Raji (cell line): ENCODE measurements at regions not wholly inside any gene's neighbourhood (a gene's known extent, or its start where the extent isn't known, plus 50 kb on each side); places are given as distances from the start of the nearest gene placed in this dataset.

Source experiments
- POLR2A ChIP-seq: IDR thresholded peaks from 2 replicates; pipeline ENCODE4 v1.6.1; 2011; ENCODE audit warnings: low read depth, low read length, control low read depth; ENCODE audit not compliant: insufficient read depth

DNA sequence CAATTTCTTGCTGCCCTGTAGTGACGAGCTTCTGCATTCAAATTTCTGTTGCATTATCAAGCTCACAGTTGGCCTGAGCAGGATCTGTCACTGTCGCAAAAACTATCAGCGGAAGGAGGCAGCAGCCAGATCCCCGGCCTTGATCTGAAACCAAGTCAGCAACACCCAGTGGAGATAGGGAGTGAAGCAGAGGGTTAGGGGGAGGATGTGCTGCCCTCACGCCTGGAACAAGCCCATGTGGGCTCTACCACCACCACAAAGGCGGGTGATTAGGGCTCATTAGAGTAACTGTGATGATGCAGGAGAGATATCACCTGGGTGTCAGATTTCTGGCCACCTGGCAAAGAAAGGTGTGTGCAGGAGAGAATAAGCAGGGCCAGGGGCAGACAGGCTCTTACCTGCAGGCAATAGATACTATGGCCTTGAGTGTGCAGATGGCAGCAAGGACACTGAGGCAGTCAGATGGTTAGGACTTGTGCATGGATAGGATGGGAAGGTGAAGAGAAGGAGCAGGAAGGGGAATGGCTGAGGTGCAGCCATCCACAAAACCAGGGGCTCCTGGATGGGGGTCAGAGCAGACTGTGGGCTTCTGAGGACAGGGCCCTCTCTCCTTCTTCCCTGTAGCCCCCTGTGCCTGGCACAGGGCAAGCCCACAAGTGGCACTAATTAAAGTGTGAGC is 417.3 kb downstream of the RPS24 start:
- no peak for TF ChIP-seq POLR2A

DNA sequence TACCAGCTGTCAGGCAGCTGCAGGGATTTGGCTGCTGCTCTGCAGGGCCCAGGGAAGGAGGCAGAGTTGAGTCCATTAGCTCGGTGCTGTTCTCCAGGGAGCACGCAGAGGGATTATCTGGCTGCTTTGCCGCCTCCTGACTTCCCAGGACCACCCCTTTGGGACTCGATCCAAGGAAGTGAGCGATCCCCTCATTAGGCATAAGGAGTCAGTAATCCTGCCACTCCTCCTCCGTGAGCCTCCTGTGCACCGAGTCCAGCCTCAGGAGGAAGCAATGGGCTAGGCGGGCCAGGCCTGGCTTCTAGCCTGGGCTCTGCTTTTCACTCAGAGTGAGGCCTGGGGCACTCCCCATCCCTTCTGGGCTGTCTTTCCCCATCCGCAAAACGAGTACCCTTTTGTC is 417.9 kb downstream of the RPS24 start:
- no peak for TF ChIP-seq POLR2A

DNA sequence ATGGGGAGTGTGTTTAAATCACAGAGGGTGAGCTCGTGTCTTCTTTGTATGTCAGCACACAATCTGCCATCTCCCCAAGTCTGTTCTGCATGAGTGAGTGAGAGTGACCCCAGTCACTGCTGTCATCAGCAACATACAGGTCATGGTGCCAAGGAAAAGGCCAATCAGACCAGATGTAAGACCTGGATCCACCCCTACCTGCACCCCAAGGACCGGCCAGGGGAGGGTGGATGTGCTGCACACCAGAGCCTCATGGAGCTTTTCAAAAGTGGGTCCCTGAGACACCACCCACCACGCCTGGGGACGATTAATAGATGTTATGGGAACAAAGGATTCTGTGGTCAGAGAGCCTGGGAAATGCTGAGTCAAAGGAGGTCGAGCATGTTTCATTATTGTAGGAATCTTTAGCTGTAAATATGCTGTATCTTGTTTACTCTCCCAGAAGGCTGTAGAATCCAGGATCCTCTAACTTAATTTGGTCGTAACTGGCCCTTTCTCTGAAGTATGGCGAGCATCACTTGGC is 420.5 kb downstream of the RPS24 start:
- no peak for TF ChIP-seq POLR2A

DNA sequence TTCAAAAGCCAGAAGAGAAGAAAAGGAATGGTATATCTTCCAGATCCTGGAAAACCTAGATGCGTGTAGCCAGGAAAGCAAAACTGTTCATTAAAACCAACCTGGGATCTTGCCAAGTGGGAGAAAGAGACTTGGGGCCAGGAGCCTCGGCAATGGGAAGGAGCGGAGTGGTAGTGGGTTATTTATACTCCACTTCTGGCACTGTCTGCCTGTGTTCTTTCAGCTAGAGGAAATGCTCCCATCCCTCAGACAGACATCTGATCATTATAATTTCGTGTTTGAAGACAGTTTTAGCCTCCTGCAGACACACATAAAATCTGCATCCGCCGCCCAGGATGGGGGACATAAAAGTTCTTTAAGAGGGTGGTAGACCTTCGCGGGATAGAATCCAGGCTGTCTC is 421.6 kb downstream of the RPS24 start:
- no peak for TF ChIP-seq POLR2A

DNA sequence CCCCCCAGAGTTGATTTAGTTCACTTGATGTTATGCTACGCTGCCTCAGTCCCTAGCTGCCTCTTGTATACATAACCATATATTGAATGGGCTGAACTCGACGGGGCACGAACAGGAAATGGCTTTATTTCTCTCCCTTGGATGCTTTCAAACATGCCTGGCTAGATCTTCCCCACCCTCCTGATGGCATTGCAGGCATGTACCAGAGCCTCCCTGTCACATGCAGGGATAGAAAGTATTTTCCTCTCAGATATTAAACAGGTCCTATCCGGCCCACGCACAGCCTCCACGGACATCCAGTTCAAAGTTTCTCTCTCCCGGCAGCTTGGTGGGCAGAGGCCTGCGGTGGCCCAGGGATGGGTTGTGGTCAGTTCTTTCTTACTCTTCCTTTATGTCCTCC is 422.1 kb downstream of the RPS24 start:
- TF ChIP-seq POLR2A = no peak

DNA sequence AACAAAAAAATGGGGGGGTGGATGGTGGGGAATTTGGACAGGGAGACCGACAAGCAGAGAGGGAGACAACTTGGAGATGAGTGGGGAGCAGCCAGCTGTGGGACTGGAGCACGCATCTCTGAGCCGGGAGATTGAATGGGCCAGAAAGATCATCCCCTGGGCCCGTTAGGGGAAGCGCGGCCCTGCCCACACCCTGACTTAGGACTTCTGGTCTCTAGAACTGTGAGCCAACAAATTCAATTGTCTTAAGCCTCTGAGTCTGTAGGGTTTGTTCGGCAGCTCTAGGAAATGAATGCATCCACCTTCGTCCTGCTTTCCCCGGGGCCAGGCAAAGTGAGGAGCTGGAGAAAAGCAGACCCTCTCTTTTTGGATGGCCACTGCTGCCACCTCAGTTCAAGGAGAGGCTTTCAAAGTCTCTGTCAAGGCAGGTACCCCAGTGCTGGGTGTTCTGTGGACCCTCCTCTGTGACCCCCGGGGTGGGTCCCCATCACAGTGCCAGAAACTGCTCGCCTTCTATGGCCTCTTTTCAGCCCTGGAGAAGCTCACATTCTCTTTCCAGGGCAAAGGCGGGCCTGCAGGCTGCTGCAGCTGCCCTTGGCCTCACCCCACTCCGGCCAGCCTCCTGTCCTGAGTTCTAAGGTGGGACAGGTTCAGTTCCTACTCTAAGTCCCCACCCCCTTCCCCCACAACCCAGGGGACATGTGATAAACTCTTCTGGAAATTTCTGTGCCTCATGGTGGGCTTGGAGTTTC is 423.2 kb downstream of the RPS24 start:
- TF ChIP-seq POLR2A = no peak

DNA sequence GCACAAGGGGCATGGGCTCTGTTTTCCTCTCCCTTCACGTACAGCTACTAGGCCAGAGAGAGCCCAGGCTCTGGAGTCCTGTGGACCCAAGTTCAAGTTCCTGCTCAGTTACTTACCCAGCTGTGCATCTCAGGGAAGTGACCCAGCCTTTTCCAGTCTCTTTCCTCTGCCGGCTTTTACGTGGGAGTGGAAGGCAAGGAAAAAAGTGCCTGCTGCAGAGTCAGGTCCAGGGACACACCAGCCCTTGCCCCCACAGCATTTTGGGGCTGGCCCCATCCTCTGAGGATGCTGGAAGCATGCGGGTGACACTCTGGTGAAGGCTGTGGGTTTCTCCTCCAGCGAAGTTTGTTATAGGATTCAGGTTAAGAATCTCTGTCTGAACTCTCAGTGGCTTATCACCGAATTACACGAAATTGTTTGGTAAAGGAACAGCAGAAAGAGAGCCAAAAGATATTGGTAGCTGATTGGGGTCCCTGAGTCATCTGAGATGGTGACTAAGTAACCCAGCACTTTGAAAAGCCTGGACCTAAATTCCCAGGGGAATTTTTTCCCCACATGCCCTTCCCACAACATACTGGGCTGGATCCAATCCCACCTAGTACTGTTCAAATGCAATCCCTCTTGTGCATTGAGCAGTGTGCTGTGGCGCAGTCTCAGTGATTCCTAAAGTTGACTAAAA is 424.3 kb downstream of the RPS24 start:
- TF ChIP-seq POLR2A = no peak

DNA sequence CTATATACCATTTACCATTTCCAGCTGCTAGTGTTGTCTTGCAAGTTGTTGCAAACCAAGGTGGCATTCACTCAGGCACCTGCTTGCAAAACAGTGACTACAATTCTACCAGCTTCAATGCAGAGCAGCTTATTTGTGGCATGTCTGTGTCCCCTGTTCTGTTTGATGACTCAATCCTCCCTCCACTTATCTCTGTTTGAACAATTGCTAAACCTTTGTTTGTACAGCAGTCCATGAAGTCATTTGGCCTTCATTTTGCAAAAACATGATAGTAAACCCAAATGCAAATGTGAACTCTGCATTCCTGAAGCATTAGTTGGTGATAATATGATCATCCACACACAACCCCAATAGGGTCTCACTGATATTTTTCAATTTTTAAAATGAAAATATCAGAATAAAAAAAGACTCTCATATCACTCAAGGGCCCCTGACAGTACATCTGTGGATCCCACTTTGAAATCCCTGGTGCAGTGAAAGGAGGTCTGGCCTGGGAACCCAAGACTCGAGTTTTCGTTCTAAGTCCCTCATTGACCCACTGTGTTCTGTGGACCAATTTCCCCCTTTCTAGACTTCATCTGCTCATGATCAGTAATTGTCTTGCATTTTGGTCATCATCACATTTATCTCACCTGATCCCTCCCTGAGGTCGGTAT is 425.4 kb downstream of the RPS24 start:
- no peak for TF ChIP-seq POLR2A

DNA sequence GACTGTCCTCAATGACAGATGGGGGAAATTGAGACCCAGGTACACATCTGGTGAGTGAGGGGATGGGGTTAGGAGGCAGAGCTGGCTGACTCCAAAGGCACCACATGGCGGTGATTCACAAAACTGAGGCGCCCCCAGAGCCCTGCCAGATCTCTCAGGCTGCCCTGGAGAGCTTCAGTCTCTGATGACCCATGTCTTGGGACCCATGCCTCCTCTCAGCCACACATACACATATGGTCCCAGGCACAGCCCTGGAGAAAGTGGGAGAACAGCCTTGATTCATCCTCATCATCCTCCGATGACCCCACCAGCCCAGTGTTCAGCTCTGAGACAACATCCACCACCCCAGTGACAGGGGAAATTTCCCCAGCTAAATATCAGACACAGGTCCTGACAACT is 426.0 kb downstream of the RPS24 start:
- TF ChIP-seq POLR2A = no peak

DNA sequence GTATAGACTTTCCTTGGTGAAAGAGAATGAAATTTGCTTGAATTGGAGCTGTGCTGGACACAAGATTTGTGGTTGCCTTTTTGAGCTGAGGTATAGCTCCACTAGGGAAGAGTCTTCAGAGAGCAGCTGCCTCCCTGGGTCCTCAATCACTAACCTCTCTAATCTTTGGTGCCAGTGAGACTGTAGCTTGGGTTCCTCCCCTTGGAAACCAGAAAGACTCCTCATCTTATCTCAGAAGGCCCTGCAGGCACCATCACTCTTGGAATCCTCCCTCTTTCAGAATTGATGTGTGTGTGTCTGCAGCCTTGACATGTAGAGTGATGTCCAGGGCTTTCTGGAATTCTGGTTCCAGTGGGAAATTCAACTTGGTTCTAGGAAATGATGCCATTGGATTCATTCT is 426.5 kb downstream of the RPS24 start:
- no peak for TF ChIP-seq POLR2A

DNA sequence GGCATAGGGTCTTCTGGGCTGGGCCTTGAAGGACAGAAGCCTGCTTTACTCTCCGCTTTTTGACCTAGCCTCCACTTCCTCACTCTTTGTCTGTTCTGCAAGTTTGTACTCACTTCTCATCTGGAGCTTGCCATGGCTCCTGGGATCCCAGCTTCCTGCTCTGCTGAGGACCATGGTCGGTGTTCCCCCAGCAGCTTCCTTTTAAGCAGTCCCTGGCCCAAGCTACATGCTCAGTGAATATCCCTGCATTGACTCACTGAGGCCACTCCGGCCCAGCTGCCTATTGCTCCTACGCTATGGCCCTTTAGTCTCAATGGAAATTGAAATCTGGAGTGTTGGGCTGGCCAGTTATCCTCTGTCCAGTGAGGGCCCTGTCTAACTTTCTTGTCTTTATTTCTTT is 427.7 kb downstream of the RPS24 start:
- no peak for TF ChIP-seq POLR2A

DNA sequence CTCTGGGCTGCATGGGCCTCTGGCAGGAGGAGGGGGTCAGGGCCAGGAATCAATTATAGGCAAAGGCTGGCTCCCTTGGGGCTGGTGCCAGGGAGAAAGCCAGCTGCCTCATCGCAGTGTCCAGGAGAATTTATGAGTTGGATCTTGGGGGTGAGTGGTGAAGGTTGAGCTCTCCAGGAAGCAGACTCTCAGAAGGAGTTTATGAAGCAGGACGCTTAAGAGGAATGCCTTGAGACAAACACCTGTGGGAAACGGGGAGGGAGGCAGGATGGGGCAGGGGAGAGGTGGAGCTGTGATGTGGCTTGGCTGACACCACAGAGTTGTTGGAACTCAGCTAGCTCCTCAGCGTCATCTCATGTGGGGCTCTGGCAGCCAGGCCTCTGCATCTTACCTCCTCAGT is 428.5 kb downstream of the RPS24 start:
- TF ChIP-seq POLR2A = no peak

DNA sequence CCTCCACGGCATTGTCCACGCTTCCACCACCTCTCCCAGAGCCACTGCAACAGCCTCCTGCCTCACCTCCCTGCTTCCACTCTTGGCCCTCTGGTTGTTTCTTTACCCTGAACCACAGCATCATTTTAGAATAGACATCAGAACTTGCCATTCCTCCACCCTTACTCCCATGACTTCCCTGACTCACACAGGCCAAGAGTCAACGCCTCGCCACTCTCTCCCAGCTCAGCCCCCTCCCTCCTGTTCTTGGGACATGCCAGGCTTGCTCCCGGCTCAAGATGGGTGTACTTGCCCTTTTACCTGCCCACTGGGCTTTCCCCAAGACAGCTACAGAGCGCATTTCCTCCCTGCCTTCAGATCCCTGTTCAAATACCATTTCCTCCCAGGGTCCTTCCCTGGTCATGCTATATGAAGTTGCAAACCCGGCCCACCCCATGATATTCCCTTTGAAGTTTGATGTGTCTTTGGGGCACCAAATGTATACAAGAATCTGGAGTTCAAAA is 429.1 kb downstream of the RPS24 start:
- no peak for TF ChIP-seq POLR2A

DNA sequence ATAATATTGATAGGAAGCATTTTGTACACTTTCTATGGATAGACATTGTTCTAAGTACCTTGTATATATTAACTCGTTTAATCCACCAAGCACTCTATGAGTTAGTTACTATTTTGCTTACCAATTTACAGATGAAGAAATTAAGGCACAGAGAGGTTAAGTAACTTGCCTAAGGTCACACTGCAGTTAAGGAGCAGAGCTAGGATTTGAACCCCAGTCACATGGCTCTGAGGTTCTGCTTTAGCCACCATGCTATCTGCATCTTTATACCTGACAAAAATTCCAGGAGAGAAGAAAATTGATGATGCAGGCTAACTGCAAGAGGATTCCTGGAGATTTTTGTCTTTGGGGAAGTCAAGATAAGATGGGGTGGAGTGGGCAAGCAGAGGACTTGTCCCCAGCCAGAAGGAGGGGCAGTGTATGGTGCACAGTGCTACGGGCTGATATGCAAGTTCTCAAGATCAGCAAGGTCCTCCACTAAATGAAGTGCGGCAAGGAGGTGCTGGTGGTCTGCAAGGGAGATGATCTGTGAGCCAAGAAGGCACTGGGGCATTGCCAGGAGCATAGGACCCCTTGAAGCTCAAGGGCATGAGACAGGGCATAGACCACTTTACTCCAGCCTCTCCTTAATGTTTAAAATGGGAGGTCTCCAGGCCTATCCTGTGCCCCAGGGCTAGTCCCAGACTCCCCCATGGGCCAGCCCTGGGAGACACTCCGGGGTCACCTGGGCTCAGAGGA is 430.6 kb downstream of the RPS24 start:
- TF ChIP-seq POLR2A = no peak
